HG03097 (cell line): ENCODE measurements at regions not wholly inside any gene's neighbourhood (a gene's known extent, or its start where the extent isn't known, plus 50 kb on each side); places are given as distances from the start of the nearest gene placed in this dataset.

ENCODE experiments used
- ATAC-seq: cut with Tn5 transposase; IDR thresholded peaks from one replicate; pipeline ENCODE4 v1.9.1; 2021; ENCODE audit not compliant: unreplicated experiment, low FRiP score

DNA sequence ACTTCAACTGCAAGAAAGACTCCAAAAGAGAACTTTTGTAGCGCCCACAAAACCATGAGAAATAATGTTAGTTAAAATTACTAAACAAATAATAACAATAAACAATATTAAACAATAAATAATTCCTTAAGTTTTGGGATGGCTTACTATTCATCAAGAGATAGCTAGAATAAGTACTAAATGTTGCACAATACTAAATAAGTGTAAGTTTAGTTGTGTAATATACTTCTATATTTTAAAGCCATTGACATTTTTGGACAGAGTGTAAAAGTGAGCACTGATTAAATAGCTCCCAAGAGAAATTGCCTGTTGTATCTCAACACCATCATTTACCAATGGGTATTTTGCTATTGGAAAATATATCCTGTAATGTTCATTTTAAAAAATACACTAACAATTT lies 166.7 kb downstream of the ALG10 start:
- ATAC-seq, result no peak

DNA sequence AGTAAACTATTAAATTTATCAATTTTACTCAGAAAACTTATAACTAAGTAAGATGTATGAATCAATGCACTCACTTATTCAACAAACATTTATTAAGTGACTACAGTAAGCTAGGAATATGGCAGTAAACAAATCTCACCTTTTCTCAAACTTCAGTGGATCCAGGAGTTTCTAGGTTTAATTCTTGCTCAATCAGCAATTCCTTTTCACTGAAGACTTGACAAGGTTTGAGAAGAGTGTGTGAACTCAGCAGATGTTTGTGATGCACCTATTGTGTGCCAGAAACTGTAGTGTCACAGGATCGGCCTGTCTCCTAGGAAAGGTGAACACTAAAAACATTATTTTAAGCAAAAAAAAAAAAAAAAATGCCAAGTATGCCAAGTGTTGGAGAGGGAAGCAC lies 167.8 kb downstream of the ALG10 start:
- no peak for ATAC-seq

DNA sequence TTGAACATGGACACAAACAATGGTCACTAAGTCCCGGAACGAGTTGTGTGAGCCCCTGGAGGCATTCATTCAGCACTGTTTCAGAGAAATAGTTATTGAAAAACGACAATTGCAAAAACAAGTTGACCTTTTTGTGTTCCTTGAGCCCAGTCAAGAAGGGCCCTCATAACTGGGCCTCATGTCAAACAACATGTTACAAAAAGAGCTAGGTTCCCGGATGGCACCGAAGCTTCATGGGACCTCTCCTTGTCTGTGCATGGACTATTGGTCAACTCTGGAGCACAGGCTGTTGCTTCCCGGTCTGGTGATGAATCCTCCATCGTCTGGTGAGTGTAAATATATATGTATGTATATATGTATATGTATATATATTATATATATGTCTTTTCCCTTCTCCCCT lies 176.6 kb downstream of the ALG10 start:
- no peak for ATAC-seq

DNA sequence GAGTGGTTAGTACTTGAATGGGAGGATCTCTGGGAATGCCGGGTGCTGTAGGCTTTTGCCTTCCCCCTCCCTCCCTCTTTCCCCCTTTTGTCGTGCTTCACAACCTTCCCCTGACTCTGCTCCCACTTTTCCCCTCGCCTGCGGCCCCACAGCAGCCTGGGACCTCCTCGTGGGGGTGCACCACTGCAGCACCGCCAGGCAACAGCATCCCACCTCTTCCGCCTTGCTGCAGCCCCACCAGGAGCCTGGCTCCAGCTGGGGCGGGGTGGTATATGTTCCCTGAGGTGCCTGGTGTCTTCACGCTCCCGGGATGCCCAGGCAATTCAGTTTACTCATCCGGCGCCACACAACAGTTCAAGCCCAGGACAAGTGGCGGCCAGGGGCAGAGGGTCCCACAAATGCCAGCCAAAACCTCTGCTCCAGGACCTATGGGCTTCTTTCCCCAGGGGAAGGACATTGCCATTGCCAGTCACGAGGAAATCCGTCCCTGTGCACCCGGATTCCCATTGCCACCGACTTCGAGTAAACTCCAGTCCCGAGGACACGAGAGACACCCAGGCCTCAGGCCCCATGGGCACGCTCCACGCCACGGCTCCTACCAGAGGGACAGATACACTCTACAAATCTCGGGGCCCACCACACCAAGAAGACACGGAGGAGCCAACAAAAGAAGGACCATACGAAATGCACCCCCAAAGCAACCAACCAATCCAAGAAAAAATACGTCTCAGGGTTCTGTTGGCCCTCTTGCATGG lies 181.7 kb downstream of the ALG10 start:
- no peak for ATAC-seq

DNA sequence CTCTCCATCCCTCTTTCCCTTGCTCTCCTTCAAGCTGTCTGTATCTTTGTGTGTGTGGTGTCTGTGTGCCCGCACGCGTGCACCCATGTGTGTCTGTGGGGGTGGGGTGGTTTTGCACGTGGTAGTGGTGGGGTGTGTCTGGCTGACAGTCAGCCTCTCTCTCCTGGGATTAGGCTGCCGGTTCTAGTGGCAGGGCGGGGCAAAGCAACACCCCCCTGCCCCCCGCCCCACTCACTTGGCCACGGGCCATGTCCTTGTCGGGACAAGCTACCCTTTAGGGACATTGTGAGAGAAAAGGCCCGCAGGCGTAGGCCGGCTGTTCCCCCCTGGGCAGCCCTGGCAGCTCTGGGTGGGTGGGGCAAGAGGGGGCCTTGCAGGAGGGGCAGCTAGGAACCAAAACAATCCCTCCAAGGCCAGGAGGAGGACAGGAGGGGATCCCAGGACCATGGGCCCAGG lies 182.6 kb downstream of the ALG10 start:
- ATAC-seq, result no peak

DNA sequence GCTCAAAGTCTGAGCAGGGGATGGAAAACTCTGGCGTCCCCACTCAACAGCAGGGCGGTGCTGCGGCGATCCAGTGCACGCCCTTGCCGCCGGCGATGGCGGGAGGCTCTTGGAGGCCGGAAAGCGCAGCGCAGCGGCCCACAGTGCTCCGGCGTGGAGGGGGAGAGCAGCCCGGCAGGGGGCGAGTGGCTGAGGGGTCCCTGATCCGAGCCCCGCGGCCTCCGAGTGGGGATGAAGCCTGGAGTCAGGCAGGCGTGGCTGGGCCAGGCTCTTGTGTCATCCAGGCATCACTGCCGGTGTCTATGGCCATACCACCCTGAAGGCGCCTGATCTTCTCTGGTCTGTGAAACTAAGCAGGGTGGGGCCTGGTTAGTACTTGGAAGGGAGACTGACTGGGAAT lies 183.1 kb downstream of the ALG10 start:
- ATAC-seq, result no peak

DNA sequence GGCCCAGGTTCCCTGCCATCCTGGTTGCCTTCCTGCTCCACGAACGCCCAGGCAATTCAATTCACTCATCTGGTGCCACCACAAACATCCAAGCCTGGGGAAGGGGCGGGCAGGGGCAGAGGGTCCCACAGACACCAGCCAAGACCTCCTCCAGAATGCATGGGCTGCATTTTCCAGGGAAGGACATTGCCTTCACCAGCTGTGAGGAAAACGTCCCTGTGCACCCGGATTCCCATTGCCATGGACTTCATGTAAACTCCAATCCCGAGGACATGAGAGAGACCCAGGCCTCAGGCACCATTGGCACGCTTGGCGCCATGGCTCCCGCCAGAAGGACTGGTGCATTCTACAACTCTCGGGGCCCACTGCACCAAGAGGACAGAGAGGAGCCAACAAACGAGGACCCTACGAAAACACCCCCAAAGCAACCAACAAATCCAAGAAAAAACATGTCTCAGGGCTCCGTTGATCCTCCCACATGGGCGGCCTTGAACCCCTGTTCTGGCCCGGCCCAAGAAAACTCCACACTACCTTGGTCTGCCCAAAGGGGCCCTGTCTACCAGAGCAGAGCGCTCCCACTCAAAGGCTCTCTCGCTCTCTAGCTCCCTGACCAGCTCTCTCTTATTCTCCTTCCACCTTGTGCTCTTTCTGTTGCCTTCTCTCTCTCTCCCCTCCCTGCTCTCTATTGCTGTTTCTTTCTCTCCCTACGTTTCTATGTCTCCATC lies 183.9 kb downstream of the ALG10 start:
- ATAC-seq, result no peak

GRCh38 chr12:34207858-34208257 lies 185.6 kb downstream of the ALG10 start:
- no peak for ATAC-seq

GRCh38 chr12:34208331-34209258 lies 186.3 kb downstream of the ALG10 start:
- no peak for ATAC-seq

- no peak for ATAC-seq
These were observed 187.1 kb downstream of the ALG10 start for GRCh38 chr12:34209259-34209835.

DNA sequence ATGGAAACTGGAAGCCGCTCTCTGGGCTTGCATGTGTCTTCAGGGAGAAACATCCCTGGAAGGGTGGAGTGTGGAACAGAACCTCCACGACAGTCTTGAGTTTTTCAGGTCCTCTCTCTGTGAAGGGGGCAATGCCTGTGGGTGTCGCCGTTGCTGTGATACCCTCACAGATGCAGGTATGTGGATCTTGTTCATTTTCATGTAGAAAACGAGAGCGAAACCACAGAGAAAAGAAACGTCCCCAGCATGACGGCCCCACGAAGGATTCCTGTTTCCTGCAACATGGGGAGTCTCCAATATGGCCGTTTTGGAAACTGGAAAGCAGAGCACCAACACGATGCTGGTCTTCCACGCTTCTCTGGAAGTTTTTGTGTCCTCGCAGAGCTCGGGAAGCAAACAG lies 187.9 kb downstream of the ALG10 start:
- ATAC-seq, result no peak

DNA sequence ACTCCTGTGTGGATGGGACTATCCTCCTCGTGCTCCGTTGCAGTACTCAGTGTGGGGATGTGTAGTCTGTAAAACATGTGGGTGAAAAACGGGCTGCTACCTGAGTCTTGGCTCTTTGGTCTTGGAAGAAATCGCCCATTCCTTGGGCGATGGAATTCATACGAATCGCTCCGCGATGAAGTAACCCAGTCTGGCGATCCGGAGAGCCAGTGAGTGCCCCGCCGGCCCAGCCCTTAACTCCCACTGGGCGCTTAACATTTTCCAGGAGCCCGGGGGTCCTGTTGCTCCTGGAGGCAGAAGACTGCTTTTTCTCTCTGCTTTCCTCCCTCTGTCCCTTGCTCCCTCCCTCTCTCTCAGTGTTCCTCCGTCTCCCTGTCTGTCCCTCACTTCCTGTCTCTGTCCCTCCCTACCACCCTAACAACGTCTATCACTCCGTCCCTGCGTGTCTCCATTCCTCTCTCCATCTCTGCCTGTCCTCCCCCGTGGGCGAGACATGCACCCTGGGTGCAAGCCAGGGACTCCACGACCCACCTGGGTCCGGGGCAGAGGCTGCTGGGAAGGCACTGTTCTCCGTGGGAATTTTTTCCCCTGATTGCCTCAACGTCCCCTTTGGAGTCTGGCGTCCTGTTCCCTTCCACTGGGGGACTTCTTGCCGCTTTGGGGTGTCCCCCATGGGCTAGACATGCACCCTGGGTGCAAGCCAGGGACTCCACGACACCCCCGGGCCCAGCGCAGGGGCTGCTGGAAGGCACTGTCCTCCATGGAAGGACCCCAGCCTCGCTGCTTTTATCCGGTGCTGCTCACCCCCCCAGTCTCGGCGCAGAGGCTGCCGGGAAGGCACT lies 188.6 kb downstream of the ALG10 start:
- ATAC-seq, result no peak

- no peak for ATAC-seq
These were observed 190.4 kb downstream of the ALG10 start for GRCh38 chr12:34212651-34213050.

DNA sequence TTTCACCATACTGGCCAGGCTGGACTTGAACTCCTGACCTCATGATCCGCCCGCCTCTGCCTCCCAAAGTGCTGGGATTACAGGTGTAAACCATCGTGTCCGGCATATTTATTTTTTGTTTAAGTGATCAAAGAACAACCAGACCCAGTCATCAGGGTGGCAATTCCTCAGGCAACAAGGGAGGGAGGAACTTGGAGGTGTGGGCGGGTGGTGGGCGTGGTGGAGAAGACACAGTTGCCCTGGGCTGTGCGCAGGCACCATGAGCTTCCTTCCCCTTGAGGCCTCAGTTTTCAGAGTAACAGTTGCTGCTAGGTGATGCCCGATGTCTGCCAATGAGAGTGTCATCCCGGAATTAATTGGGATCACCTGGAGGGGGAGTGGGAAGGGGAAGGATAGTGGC lies 191.7 kb downstream of the ALG10 start:
- ATAC-seq, result no peak

DNA sequence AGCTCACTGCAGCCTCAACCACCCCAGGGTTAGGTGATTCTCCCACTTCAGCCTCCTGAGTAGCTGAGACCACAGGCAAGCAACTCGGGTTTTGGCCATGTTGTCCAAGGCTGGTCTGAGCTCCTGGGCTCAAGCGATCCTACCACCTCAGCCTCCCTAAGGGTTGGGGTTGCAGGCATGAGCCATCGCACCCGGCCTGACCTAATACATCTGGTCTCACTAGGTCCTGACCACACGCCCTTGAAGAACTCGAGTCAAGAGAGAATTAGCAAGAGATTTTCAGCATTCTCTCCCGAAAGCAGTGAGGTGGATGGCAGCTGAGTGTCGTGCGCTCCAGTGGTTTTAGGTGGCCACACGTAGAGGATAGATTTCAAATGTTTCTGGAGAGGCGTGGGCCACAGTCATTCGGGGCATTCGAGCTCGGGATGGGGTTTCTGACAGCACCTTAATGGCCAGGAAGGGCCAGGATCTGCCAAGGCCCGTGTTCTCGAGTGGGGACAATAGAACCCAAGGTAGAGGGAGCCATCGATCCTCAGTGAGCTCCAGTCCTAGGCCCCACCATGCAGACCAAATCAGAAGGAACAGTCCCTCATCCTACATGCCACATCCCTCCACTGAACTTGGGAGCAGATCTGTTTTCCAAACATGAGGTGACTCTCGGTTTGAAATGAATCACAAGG lies 193.1 kb downstream of the ALG10 start:
- ATAC-seq, result no peak

- no peak for ATAC-seq
These were observed 193.6 kb downstream of the ALG10 start for GRCh38 chr12:34215893-34216285.

DNA sequence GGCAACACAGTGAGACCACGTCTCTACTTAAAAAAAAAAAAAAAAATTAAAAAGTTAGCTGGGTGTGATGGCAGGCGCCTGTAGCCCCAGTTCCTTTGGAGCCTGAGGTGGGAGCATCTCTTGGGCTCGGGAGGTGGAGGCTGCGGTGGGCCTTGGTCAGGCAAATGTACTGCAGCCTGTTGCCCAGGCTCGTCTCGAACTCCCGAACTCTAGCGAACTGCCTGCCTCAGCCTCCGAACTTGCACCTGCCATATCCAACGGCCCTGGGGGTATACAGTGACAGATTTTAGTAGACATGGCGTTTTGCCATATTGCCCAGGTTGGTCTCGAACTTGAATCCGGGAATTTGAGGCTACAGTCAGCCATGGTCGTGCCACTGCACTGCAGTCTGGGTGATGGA lies 195.4 kb downstream of the ALG10 start:
- no peak for ATAC-seq

DNA sequence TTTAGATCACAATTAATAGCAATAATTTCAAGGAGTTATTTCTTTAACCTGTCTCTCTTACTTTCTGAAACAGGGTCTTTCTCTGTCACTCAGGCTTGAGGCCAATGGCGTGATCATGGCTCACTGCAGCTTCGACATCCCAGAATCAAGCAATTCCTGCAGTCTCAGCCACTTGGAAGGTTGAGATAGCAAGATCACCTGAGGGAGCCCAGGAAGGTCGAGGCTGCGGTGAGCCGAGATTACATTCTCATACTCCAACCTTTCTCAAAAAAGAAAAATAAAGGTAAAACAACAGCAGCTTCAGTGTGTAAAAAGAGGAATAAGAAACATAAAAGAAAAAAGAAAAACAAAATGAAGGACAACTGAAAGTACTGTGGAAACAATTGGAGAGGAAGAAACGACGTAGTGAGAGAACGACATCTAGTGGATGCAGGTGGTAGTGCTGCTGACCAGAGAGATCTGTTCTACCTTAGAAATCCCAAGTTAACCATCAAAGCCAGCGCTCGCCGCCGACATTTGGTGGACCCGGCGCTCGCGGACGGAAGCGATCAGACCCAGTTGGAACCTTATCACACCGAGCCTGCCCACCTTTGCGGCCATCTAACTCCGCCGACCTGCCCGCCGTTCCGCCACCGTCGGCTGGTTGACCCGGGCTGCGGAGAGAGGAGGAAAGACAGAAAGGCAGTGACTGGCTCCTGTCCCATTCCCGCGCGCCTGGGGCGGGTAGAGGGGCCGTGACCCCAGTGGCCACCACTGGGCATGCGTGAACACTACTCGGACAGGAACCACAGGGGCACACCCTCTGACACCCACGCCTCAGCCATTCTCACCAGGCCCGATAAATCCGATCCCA lies 196.1 kb downstream of the ALG10 start:
- ATAC-seq, result peak; percentile 82
